ENCODE measurements at regions not wholly inside any gene's neighbourhood (a gene's known extent, or its start where the extent isn't known, plus 50 kb on each side); places are given as distances from the start of the nearest gene placed in this dataset.

DNA sequence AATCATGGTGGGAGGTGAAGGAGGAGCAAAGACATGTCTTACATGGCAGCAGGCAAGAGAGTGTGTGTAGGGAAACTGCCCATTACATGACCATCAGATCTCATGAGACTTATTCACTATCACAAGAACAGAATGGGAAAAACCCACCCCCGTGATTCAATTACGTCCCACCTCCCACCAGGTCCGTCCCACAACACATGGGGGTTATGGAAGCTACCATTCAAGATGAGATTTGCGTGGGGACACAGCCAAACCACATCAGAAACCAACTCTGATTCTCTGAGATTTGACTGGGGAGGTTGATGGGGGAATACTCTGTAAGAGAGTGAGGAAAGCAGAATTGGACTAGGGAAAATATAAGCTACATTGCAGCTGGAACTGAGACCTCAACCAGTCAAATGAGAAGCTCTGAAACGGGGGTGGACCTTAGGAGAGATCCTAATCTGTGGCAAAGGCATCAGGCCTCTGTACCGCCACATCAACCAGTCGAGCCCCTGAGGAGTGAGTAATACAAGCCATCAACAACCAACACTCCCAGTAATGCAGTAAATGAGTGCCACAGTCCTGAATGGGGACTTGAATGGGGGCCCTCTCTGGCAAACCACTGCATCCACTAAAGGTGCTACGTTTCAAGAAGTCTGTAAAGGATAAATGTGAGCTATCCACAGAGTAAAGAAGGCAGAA is 207.9 kb upstream of the GADL1 start:
- TF ChIP-seq EP300 (IDR thresholded peaks at IDR 0.05; ENCODE audit: low read depth in 2 of 2, low read length in 2 of 2) (no peak), EP300 (CRISPR knock-in tag; IDR thresholded peaks at IDR 0.05; ENCODE audit: borderline replicate concordance) (no peak), HDAC6 (IDR thresholded peaks at IDR 0.05; ENCODE audit: low read depth, low read length) (no peak), MYNN (CRISPR knock-in tag; IDR thresholded peaks at IDR 0.05; ENCODE audit: low read depth) (no peak), ZC3H4 (CRISPR knock-in tag; IDR thresholded peaks at IDR 0.05; ENCODE audit: borderline replicate concordance) (no peak), GATAD2A (CRISPR knock-in tag; IDR thresholded peaks at IDR 0.05) (no peak), MAFF (IDR thresholded peaks at IDR 0.05; ENCODE audit: low read depth, low read length) (no peak), ETV6 (CRISPR knock-in tag; conservative IDR thresholded peaks at IDR 0.05) (no peak), POLR2A (IDR thresholded peaks at IDR 0.05; ENCODE audit: insufficient read depth in 1 of 2, low read depth in 2 of 2, low read length in 2 of 2) (no peak)
- TF ChIP-seq, protein P1, sequence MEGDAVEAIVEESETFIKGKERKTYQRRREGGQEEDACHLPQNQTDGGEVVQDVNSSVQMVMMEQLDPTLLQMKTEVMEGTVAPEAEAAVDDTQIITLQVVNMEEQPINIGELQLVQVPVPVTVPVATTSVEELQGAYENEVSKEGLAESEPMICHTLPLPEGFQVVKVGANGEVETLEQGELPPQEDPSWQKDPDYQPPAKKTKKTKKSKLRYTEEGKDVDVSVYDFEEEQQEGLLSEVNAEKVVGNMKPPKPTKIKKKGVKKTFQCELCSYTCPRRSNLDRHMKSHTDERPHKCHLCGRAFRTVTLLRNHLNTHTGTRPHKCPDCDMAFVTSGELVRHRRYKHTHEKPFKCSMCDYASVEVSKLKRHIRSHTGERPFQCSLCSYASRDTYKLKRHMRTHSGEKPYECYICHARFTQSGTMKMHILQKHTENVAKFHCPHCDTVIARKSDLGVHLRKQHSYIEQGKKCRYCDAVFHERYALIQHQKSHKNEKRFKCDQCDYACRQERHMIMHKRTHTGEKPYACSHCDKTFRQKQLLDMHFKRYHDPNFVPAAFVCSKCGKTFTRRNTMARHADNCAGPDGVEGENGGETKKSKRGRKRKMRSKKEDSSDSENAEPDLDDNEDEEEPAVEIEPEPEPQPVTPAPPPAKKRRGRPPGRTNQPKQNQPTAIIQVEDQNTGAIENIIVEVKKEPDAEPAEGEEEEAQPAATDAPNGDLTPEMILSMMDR (CRISPR knock-in tag; IDR thresholded peaks at IDR 0.05): no peak
- TF ChIP-seq, protein P2, sequence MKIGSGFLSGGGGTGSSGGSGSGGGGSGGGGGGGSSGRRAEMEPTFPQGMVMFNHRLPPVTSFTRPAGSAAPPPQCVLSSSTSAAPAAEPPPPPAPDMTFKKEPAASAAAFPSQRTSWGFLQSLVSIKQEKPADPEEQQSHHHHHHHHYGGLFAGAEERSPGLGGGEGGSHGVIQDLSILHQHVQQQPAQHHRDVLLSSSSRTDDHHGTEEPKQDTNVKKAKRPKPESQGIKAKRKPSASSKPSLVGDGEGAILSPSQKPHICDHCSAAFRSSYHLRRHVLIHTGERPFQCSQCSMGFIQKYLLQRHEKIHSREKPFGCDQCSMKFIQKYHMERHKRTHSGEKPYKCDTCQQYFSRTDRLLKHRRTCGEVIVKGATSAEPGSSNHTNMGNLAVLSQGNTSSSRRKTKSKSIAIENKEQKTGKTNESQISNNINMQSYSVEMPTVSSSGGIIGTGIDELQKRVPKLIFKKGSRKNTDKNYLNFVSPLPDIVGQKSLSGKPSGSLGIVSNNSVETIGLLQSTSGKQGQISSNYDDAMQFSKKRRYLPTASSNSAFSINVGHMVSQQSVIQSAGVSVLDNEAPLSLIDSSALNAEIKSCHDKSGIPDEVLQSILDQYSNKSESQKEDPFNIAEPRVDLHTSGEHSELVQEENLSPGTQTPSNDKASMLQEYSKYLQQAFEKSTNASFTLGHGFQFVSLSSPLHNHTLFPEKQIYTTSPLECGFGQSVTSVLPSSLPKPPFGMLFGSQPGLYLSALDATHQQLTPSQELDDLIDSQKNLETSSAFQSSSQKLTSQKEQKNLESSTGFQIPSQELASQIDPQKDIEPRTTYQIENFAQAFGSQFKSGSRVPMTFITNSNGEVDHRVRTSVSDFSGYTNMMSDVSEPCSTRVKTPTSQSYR (CRISPR knock-in tag; IDR thresholded peaks at IDR 0.05; ENCODE audit: borderline replicate concordance): no peak
- TF ChIP-seq, protein P3, sequence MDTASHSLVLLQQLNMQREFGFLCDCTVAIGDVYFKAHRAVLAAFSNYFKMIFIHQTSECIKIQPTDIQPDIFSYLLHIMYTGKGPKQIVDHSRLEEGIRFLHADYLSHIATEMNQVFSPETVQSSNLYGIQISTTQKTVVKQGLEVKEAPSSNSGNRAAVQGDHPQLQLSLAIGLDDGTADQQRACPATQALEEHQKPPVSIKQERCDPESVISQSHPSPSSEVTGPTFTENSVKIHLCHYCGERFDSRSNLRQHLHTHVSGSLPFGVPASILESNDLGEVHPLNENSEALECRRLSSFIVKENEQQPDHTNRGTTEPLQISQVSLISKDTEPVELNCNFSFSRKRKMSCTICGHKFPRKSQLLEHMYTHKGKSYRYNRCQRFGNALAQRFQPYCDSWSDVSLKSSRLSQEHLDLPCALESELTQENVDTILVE (CRISPR knock-in tag; IDR thresholded peaks at IDR 0.05): no peak

All from HepG2 (cell line).